ENCODE measurements at regions not wholly inside any gene's neighbourhood (a gene's known extent, or its start where the extent isn't known, plus 50 kb on each side); places are given as distances from the start of the nearest gene placed in this dataset.

- no peak overlapping the region for H3T11ph ChIP-seq (ENCODE audit: low read length)
- no peak overlapping the region for H3K4me3 Mint-ChIP-seq
- no peak overlapping the region for H2BK20ac ChIP-seq (ENCODE audit: low read depth, low read length, poor library complexity, severe bottlenecking)
- no peak for DNase-seq
- H4K20me1 ChIP-seq (ENCODE audit: control insufficient read depth, insufficient read depth, insufficient read length): no peaks in the 10 kb centered on the region
- no CpG with 5 or more reads among the region's 8 CpGs for WGBS (ENCODE audit: extremely low coverage, insufficient read length, low lambda C conversion rate)
- peaks cover 0 to 13% of the 10 kb centered on the region in 2 experiments; a peak in 2 of 4 replicates for H3K4me1 Mint-ChIP-seq
- H3K9ac ChIP-seq (ENCODE audit: extremely low read depth, insufficient read length, low read length): no peak overlapping the region
- H3K9me3 Mint-ChIP-seq: no peaks in the 10 kb centered on the region
- H3K27ac ChIP-seq (ENCODE audit: insufficient read length, low read depth, low read length): no peak overlapping the region
- H2BK15ac ChIP-seq (ENCODE audit: low read depth, low read length): no peak overlapping the region
- H3K27me3 Mint-ChIP-seq (ENCODE audit: low read depth): no peaks in the 10 kb centered on the region
- TF ChIP-seq CTCF (conservative IDR thresholded peaks at IDR 0.05): no peak
- H3K4me1 ChIP-seq (ENCODE audit: insufficient read depth, low read length): no peaks in the 10 kb centered on the region
- H3K36me3 Mint-ChIP-seq (ENCODE audit: insufficient read depth in 1 of 3, low read depth in 3 of 3): no peaks in the 10 kb centered on the region
- H2BK5ac ChIP-seq (ENCODE audit: insufficient read length, low read length): no peak overlapping the region
- no peak overlapping the region for H4K5ac ChIP-seq (ENCODE audit: insufficient read length, low read depth, low read length)
- no peaks in the 10 kb centered on the region for H3K27me3 ChIP-seq (ENCODE audit: insufficient read depth, low read length)
- H3K18ac ChIP-seq (ENCODE audit: insufficient read length, low read depth, low read length): no peak overlapping the region
- no peak overlapping the region for H4K8ac ChIP-seq (replicated peaks; ENCODE audit: insufficient read length, low read depth, low read length)
- H3K23me2 ChIP-seq (ENCODE audit: insufficient read length, low read depth, low read length, poor library complexity, severe bottlenecking): no peaks in the 10 kb centered on the region
- no peak overlapping the region for H3K4ac ChIP-seq (ENCODE audit: low read depth, low read length)
- no peak overlapping the region for H3K23ac ChIP-seq (ENCODE audit: insufficient read length, low read depth, low read length)
- H2AFZ ChIP-seq (ENCODE audit: low read length): no peak overlapping the region
- H2BK12ac ChIP-seq (ENCODE audit: insufficient read length, low read depth, low read length): no peak overlapping the region
- no peak overlapping the region for H3K27ac Mint-ChIP-seq
- H3K4me2 ChIP-seq (ENCODE audit: insufficient read depth, insufficient read length, low read length): no peak overlapping the region
- H2BK120ac ChIP-seq (ENCODE audit: low read depth, low read length, poor library complexity, severe bottlenecking): no peak overlapping the region
- H3K14ac ChIP-seq (ENCODE audit: insufficient read depth, low read length): no peak overlapping the region
- no peak overlapping the region for H4K91ac ChIP-seq (ENCODE audit: insufficient read length, low read depth, low read length)
- no peaks in the 10 kb centered on the region for H3K79me1 ChIP-seq (ENCODE audit: insufficient read depth, low read depth, low read length, poor library complexity, severe bottlenecking)
- H3K9me3 ChIP-seq (ENCODE audit: control insufficient read depth, low read depth, low read length): no peaks in the 10 kb centered on the region
- no peaks in the 10 kb centered on the region for H3K79me2 ChIP-seq (ENCODE audit: insufficient read depth, low read length)
- no peak overlapping the region for H3K56ac ChIP-seq (ENCODE audit: insufficient read length, low read depth, low read length)
- H2AK5ac ChIP-seq (ENCODE audit: insufficient read length, low read length): no peak overlapping the region
These were observed 170.6 kb upstream of the CIBAR2 start for GRCh38 chr16:85282842-85283241.

All from H9 (cell line).